Choroid plexus epithelial cell (primary cell): ENCODE measurements at regions not wholly inside any gene's neighbourhood (a gene's known extent, or its start where the extent isn't known, plus 50 kb on each side); places are given as distances from the start of the nearest gene placed in this dataset.

Source experiments
- DNase-seq: peaks from one replicate; pipeline ENCODE4 v3.0.0-alpha.2; 2010; ENCODE audit warnings: low read depth
- H3K4me3 ChIP-seq: 2 replicates; pipeline ENCODE4 v1.5.1; 2011; ENCODE audit warnings: low read depth, mild to moderate bottlenecking, control low read depth, low read length, moderate library complexity
- TF ChIP-seq, protein P1 (sequence below): conservative IDR thresholded peaks from 2 replicates; pipeline ENCODE4 v1.5.1; 2011; ENCODE audit warnings: low read depth, mild to moderate bottlenecking, control low read depth, inconsistent platforms, low read length, moderate library complexity

DNA sequence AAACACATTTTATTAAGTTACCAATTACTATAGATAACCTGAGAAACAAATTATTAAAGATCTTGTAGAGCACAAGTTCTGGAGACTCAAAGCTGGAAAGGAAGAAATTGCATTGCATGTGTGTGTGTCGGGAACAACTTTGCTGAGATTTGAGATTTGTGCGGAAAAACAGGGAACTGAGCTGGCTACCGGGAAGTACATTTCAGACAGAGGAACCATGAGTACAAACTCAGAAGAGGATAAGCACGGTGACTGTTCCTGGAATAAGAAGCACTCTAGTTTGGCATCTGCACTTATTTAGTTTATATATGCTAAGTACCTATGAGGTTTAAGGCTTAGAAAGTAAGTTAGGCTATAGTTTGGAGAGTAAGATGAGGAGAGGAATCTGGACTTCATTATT is 97.8 kb downstream of the DACT1 start:
- DNase-seq = no peak
- TF ChIP-seq, protein P1, sequence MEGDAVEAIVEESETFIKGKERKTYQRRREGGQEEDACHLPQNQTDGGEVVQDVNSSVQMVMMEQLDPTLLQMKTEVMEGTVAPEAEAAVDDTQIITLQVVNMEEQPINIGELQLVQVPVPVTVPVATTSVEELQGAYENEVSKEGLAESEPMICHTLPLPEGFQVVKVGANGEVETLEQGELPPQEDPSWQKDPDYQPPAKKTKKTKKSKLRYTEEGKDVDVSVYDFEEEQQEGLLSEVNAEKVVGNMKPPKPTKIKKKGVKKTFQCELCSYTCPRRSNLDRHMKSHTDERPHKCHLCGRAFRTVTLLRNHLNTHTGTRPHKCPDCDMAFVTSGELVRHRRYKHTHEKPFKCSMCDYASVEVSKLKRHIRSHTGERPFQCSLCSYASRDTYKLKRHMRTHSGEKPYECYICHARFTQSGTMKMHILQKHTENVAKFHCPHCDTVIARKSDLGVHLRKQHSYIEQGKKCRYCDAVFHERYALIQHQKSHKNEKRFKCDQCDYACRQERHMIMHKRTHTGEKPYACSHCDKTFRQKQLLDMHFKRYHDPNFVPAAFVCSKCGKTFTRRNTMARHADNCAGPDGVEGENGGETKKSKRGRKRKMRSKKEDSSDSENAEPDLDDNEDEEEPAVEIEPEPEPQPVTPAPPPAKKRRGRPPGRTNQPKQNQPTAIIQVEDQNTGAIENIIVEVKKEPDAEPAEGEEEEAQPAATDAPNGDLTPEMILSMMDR = no peak
- no peak overlapping the region for H3K4me3 ChIP-seq

DNA sequence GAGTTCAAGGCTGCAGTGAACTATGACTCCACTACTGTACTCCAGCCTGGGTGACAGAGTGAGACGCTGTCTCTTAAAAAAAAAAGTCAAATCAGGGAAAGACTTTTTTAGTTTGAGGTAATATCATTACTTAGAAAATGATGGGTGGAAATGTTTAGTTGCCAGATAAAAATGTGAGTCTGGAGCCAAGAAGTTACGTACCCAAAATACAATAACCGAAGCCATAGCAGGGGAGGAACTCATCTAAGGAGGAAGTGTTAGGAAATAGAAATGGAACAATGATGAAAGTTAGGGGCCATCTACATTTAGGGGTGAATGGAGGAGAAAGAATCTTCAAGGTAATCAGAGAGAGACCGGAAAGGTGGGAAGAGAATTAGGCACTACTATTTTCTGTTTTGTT is 98.8 kb downstream of the DACT1 start:
- H3K4me3 ChIP-seq = no peak overlapping the region
- TF ChIP-seq, protein P1 = no peak
- peak; percentile 63 for DNase-seq

DNA sequence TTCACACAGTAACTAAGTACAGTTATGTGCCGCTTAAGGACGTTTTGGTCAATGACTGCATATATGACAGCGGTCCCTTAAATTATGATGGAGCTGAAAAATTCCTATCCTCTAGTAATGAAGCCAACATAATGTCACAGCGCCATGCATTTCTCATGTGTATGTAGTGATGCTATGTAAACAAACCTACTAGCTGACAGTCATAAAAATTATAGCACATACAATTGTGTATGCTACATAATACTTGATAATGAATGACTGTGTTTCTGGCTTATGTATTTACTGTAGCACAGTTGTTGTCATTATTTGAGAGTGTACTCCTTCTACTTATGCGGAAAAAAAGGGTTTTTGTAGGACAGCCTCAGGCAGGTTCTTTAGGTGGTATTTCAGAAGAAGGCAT is 99.7 kb downstream of the DACT1 start:
- no peak overlapping the region for H3K4me3 ChIP-seq
- TF ChIP-seq, protein P1 = no peak
- DNase-seq = no peak

DNA sequence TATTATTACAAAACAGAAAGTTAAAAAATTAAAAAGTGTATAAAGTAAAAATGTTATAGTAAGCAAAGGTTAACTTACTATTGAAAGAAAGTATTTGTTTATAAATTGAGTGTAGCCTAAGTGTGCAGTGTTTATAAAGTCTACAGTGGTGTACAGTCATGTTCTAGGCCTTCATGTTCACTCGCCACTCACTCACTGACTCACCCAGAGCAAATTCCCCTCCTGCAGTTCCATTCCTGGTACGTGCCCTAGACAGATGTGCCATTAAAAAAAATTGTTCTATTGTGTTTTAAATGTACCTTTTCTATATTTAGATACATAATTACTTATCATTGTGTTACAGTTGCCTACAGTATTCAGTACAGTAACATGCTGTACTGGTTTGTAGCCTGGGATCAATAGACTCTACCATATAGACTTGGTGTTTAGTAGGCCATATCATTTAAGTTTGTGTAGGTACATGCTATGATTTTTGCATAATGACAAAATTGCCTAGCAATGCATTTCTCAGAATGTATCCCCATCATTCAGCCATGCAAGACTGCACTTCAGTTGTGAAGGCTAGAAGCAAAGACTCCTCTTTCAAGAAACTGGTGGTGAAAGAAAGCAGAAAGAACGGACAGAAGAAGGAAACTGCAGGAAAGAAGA is 100.6 kb downstream of the DACT1 start:
- DNase-seq = peak; percentile 92
- no peak overlapping the region for H3K4me3 ChIP-seq
- TF ChIP-seq, protein P1 = no peak

DNA sequence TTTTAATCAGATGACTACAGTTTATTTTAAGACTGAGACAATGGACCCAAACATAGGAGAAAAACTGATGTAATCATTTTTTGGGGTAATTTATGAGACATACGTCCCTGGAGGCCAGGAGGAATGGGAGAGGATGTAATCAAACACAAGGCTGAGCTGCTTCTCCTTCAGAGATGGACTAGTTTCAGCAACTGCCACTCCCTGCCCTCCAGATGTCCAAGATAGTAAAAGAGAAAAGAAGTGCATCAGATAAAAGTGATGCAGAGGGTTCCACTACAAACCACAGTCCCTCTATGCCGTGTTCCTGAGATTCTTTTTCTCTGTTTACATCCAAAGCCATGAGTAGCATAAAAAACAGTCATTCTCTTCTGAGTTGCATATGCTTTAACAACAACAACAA is 101.1 kb downstream of the DACT1 start:
- TF ChIP-seq, protein P1 = no peak
- H3K4me3 ChIP-seq = no peak overlapping the region
- no peak for DNase-seq

DNA sequence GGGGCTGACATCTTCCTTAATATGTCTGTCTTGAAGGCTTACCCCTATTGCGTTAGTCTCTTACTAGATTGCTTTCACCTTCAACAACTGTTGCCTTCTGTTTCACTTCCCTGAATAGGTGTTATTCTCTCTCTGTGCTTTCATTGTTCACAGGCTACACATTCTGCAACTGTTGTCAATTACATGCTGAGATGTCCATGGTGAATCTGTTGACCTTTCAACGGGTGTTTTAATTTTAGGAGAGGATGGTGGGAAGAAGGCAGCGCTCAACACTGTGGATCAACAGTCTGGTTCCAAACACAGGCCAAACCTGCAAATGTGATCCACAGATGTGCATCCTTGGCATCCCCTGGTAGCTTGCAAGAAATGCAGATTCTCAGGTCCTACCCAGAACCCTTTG is 101.9 kb downstream of the DACT1 start:
- no peak for DNase-seq
- TF ChIP-seq, protein P1 = no peak
- H3K4me3 ChIP-seq = no peak overlapping the region

DNA sequence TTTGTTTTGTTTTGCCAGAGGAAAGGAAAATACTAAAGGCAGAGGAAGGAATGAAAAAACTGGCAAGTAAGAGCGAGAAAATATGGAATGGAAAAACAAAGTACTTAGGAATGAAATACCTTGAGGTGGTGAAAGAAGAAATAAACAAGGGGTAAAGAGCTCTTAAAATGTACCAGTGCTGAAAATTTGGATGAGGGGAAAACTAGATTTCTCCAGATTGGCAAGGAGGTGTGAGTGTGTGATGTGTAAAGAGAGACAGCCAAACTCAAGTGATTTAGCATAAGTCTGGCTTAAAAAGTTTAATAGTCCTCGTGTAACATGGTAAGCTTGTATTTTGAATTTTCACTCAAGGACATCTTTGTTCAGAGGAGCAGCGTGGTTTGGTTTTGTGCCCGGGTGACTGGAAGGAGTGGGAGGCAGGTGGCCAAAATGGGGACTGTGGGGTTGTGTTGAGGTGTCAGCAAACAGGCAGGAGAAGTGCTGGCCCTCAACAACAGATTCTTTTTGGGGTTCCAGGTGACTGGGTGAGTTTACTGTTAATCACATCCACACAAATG is 102.7 kb downstream of the DACT1 start:
- H3K4me3 ChIP-seq = no peak overlapping the region
- TF ChIP-seq, protein P1 = no peak
- no peak for DNase-seq
